ENCODE measurements at regions not wholly inside any gene's neighbourhood (a gene's known extent, or its start where the extent isn't known, plus 50 kb on each side); places are given as distances from the start of the nearest gene placed in this dataset.
A peak's percentile ranks its signal among the peaks of the same experiment; 100 is the strongest.

DNA sequence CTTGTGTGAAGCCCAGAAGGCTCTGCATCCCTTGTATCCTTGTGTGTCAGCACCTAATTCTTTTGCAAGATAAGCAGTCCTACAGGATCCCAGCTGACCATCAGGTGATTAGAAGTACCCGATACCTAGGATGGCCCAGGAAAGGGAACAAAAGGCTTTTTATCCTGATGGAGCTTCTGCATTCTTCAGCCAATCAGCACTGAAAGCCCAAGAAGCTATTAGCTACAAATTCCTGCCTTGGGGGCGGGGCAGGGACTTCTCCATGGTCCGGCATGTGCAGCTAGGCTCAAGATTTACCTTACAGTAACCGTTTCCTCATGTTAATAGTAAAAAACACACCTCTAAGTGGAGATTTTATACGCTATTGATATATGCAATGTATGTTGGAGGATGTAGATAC, 264.6 kb upstream of the THUMPD2 start:
- no peaks in the 10 kb centered on the region for H4K20me1 ChIP-seq (ENCODE audit: control insufficient read depth, insufficient read depth, low read length, poor library complexity, severe bottlenecking)
- H3K79me2 ChIP-seq (ENCODE audit: control insufficient read depth, insufficient read depth, low read length): no peaks in the 10 kb centered on the region
- H3K36me3 ChIP-seq (replicated peaks in 1 of 2; ENCODE audit: control extremely low read depth in 1 of 2, control insufficient read depth in 1 of 2, extremely low read depth in 1 of 2, insufficient read depth in 2 of 2, low read length in 1 of 2): no peaks in the 10 kb centered on the region
- no peak for ATAC-seq (ENCODE audit: low read depth)
- H3K4me2 ChIP-seq (replicated peaks; ENCODE audit: low read depth, low read length, poor library complexity, severe bottlenecking): no peak overlapping the region
- TF ChIP-seq CTCF (IDR thresholded peaks at IDR 0.05) (no peak), EZH2 (IDR thresholded peaks at IDR 0.05; ENCODE audit: borderline replicate concordance, insufficient read depth, low read depth, low read length, poor library complexity, severe bottlenecking) (no peak)
- DNase-seq: no peak
- Mint-ChIP-seq H3K4me1 (no peaks in the 10 kb centered on the region), H3K9me3 (ENCODE audit: insufficient read depth) (no peaks in the 10 kb centered on the region), H3K27me3 (no peaks in the 10 kb centered on the region), H3K4me3 (no peak overlapping the region), H3K27ac (peak overlapping the region; percentile 21)
- H3K4me3 ChIP-seq (ENCODE audit: control extremely low read depth in 1 of 5, extremely low read depth in 1 of 5, insufficient read depth in 1 of 5, low read depth in 2 of 5, low read length in 4 of 5): no peak overlapping the region
- H3K27ac ChIP-seq (ENCODE audit: low read length in 2 of 2): no peak overlapping the region
- WGBS (ENCODE audit: insufficient coverage): 100% methylated on average over 1 of the region's 5 CpGs
- no peaks in the 10 kb centered on the region for H3K4me1 ChIP-seq (ENCODE audit: control insufficient read depth in 2 of 2, insufficient read depth in 2 of 2, low read length in 2 of 2)
- no peaks in the 10 kb centered on the region for H3K9me3 ChIP-seq (ENCODE audit: control extremely low read depth in 1 of 3, control insufficient read depth in 2 of 3, insufficient read depth in 1 of 3, low read length in 2 of 3)
- no peaks in the 10 kb centered on the region for H3K27me3 ChIP-seq (replicated peaks in 1 of 4; ENCODE audit: control extremely low read depth in 1 of 4, control insufficient read depth in 3 of 4, insufficient read depth in 4 of 4, low read length in 3 of 4)
- intact Hi-C loops (cut with micrococcal nuclease): no loop called here
- no peak overlapping the region for H2AFZ ChIP-seq (ENCODE audit: insufficient read depth, low read depth, low read length, poor library complexity, severe bottlenecking)
- no peak overlapping the region for H3K9ac ChIP-seq (ENCODE audit: low read length)
- ChIA-PET CTCF (interaction anchor here (0.6 kb wide), 1 partner anchor 450 kb away, joined by 4 read pairs; no protein-coding TSS in a partner anchor), POLR2A (no interaction called here)

GRCh38 chr2:40043191-40043590, 264.1 kb upstream of the THUMPD2 start:
- no peaks in the 10 kb centered on the region for H3K9me3 Mint-ChIP-seq (ENCODE audit: insufficient read depth)
- Histone ChIP-seq H3K4me2 (replicated peaks; ENCODE audit: low read depth, low read length, poor library complexity, severe bottlenecking) (no peak overlapping the region), H2AFZ (ENCODE audit: insufficient read depth, low read depth, low read length, poor library complexity, severe bottlenecking) (no peak overlapping the region), H3K9ac (ENCODE audit: low read length) (no peak overlapping the region), H3K27me3 (replicated peaks in 1 of 4; ENCODE audit: control extremely low read depth in 1 of 4, control insufficient read depth in 3 of 4, insufficient read depth in 4 of 4, low read length in 3 of 4) (no peaks in the 10 kb centered on the region), H3K4me1 (ENCODE audit: control insufficient read depth in 2 of 2, insufficient read depth in 2 of 2, low read length in 2 of 2) (no peaks in the 10 kb centered on the region), H3K36me3 (replicated peaks in 1 of 2; ENCODE audit: control extremely low read depth in 1 of 2, control insufficient read depth in 1 of 2, extremely low read depth in 1 of 2, insufficient read depth in 2 of 2, low read length in 1 of 2) (no peaks in the 10 kb centered on the region), H3K4me3 (ENCODE audit: control extremely low read depth in 1 of 5, extremely low read depth in 1 of 5, insufficient read depth in 1 of 5, low read depth in 2 of 5, low read length in 4 of 5) (no peak overlapping the region), H3K79me2 (ENCODE audit: control insufficient read depth, insufficient read depth, low read length) (no peaks in the 10 kb centered on the region), H3K27ac (ENCODE audit: low read length in 2 of 2) (no peak overlapping the region), H3K9me3 (ENCODE audit: control extremely low read depth in 1 of 3, control insufficient read depth in 2 of 3, insufficient read depth in 1 of 3, low read length in 2 of 3) (peaks cover 0 to 3% (median 0%) of the 10 kb centered on the region in 3 donors), H4K20me1 (ENCODE audit: control insufficient read depth, insufficient read depth, low read length, poor library complexity, severe bottlenecking) (no peaks in the 10 kb centered on the region)
- ATAC-seq (ENCODE audit: low read depth): no peak
- WGBS (ENCODE audit: insufficient coverage): 83% methylated on average over 4 of the region's 4 CpGs
- DNase-seq: no peak
- no peak overlapping the region for H3K4me3 Mint-ChIP-seq
- TF ChIP-seq CTCF (IDR thresholded peaks at IDR 0.05) (no peak), EZH2 (IDR thresholded peaks at IDR 0.05; ENCODE audit: borderline replicate concordance, insufficient read depth, low read depth, low read length, poor library complexity, severe bottlenecking) (no peak)
- no peaks in the 10 kb centered on the region for H3K4me1 Mint-ChIP-seq
- H3K27me3 Mint-ChIP-seq: no peaks in the 10 kb centered on the region
- ChIA-PET CTCF (interaction anchor here (0.6 kb wide), 1 partner anchor 450 kb away, joined by 4 read pairs; no protein-coding TSS in a partner anchor), POLR2A (no interaction called here)
- intact Hi-C loops (cut with micrococcal nuclease): no loop called here
- H3K27ac Mint-ChIP-seq: peak overlapping the region; percentile 21

All from B cell (primary cell).